AG09319 (cell line): ENCODE measurements at regions not wholly inside any gene's neighbourhood (a gene's known extent, or its start where the extent isn't known, plus 50 kb on each side); places are given as distances from the start of the nearest gene placed in this dataset.

Source experiments
- DNase-seq: peaks from one replicate; pipeline ENCODE4 v3.0.0-alpha.2; 2010; ENCODE audit warnings: low read depth; ENCODE audit errors: extremely low read depth
- TF ChIP-seq, protein P1 (sequence below): IDR thresholded peaks from 2 replicates; pipeline ENCODE4 v1.5.1; 2011; ENCODE audit warnings: low read depth, mild to moderate bottlenecking, inconsistent platforms, low read length, moderate library complexity

DNA sequence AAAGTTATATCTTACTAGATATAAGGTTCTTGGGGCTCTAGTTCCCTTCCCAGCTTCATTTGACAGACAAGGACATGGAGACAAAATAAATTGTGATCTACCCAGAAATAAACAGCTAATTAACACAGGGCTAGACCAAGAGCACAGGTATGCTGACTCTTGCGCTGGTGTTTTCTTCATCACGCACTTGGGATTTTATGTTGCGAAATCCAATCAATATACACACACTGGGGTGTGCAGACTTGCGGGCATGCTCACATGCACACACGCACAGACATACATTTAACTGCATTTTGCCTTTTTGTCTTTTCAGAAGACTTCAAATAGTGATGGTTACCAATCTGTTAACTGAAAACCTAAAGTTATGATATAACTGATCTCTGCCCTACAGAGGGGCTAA, 91.2 kb downstream of the LRATD1 start:
- no peak for DNase-seq
- TF ChIP-seq, protein P1, sequence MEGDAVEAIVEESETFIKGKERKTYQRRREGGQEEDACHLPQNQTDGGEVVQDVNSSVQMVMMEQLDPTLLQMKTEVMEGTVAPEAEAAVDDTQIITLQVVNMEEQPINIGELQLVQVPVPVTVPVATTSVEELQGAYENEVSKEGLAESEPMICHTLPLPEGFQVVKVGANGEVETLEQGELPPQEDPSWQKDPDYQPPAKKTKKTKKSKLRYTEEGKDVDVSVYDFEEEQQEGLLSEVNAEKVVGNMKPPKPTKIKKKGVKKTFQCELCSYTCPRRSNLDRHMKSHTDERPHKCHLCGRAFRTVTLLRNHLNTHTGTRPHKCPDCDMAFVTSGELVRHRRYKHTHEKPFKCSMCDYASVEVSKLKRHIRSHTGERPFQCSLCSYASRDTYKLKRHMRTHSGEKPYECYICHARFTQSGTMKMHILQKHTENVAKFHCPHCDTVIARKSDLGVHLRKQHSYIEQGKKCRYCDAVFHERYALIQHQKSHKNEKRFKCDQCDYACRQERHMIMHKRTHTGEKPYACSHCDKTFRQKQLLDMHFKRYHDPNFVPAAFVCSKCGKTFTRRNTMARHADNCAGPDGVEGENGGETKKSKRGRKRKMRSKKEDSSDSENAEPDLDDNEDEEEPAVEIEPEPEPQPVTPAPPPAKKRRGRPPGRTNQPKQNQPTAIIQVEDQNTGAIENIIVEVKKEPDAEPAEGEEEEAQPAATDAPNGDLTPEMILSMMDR, result no peak

DNA sequence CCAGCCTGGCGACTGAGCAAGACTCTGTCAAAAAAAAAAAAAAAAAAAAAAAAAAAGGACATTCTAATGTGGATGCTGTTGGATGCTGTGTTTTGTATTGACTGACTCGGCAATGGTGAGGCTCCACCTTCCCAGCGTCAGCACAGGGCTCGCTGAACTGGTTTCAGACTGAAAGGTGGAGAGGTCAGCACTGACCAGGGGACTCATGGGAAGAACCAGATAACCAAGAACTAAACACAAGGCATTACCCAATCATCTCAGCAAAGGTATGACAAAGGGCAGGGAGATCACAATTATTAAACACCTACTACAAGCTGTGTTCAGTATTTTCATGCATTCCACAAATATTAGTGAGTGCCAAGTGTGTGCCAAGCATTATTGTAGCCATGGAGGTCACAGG, 103.2 kb downstream of the LRATD1 start:
- no peak for DNase-seq

DNA sequence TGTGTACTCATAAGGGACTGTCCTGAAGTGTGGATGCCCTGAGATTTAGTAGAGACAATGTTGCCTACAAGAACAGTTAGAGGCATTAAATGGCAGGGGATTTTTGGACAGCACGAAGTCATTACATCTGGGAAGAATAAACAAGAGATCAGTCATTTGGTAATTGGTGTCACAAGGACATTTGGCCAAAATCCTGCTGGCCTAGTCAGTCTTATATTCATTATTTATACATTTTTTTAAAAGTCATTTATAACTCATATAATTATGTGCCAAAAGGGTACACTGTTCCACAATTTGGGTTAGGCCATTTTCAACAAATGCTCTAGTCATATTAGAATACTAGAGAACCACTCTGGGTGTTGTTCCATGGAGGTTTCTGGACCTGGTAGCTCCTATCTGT, 104.7 kb downstream of the LRATD1 start:
- TF ChIP-seq, protein P1, result no peak
- no peak for DNase-seq

More for the DNA sequence above, 103.2 kb downstream of the LRATD1 start:
- TF ChIP-seq, protein P1, result no peak

DNA sequence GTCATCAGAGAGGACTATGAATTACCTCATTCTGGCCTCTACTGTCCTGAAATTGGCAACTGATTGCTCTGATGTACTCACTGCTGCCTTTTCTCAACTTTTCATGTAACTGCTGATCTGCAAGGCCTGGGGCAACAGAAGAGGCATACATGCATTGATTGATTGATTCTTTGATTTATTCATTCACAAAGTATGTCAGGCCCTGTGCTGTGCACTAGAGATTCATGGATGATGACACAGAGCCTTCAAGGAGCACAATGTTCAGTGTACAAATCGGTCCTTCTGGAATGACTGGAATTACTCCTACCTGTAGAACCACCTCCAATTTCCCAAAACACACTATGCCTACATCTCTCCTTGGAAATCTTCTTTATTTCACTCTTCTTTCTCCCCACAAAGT, 111.3 kb downstream of the LRATD1 start:
- DNase-seq, result no peak

DNA sequence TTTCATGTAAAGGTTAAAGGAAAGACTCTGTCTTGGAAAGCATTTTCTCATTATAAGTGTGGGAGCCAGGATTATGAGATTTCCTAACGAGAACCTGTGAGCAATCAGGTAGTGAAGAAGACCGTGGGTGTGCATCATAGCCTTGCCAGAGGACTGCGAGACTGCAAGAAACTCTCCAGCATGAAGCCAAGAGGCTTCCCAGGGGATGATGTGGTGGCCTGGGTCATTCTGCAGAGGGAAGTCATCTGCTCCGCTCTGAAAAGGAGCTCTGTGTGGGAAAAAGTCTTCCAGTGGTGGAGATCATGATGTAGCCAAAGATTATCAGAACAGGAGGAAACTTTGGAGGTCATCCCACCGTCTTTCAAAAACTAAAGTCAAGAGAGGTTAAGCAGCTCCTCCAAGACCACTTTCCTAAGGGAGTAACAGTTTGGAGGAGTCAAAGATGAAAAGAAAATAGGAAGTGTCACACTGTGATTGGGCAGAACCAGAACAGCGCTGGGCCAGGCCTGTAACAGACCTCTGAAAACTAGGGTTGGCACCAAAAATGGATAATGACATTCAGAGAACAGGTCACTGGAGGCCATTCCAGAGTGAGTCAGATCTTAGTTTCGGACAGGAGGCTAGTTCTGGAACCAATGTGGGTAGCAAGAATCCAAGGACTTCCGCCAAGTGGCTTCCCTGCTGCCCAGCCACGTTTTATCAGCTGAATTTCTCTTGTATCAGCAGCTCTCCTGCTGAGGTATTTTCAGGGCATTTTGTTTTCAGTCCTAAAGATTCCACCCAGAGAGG, 113.0 kb downstream of the LRATD1 start:
- no peak for DNase-seq
- TF ChIP-seq, protein P1, result no peak

More for the DNA sequence above, 111.3 kb downstream of the LRATD1 start:
- TF ChIP-seq, protein P1, result no peak

DNA sequence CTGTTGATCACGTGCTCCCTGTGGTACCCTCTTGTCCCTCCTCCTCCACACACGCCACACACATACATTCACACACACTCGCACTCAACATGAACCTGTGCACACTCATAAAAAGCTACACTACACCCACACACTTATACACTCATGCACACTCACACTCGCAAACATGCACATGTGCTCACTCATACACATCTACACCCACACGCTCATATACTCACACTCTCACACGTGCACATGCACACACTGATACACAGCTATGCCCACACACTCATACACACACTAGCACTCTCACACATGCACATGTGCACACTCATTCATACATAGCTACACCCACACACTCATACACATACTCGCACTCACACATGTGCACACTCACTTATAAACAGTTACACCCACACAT, 113.6 kb downstream of the LRATD1 start:
- DNase-seq, result no peak
- TF ChIP-seq, protein P1, result no peak

DNA sequence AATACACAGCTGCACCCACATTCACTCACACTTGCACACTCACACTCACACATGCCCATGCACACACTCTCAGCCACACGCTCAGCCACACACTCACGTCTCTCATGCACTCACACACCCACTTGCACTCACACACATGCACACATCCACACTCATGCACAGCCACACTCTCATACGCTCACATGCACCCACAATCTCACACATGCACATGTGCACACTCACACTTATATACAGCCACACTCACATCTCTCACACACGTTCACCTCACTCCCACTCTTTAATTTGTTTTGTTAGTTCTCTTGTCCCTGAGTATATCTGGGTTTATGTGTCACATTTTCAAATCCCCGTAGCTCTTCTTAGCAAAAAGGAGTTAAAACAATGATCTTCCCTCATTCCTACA, 114.9 kb downstream of the LRATD1 start:
- TF ChIP-seq, protein P1, result no peak
- no peak for DNase-seq
